ENCODE measurements at regions not wholly inside any gene's neighbourhood (a gene's known extent, or its start where the extent isn't known, plus 50 kb on each side); places are given as distances from the start of the nearest gene placed in this dataset.
"Not testable (repeated sequence)": the region's sequence is repeated elsewhere in the genome, so short reads cannot be mapped to it uniquely, and the experiment has no call there.

DNA sequence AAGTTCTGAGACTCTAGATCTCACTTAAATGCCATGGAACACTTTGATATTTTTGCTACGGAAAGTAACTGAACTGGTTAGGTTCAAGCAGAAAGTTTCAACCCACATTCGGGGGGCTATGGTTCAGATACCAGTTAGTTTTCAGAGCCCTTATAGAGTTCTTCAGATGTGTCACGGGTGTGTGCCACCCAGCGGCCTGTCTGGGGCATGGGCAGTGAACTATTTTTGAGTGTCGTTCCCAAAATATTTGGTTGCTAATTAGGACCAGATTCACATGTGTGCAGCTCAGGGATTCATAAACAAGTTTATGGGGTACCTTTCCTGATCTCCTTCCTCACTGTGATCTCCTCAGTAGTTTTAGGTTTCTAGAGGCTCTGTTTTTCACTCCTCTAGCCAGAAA, 271.9 kb downstream of the C7orf25 start:
- no peak for DNase-seq (ENCODE audit: low spot score)
- intact Hi-C loops (cut with DNase I): no loop called here

DNA sequence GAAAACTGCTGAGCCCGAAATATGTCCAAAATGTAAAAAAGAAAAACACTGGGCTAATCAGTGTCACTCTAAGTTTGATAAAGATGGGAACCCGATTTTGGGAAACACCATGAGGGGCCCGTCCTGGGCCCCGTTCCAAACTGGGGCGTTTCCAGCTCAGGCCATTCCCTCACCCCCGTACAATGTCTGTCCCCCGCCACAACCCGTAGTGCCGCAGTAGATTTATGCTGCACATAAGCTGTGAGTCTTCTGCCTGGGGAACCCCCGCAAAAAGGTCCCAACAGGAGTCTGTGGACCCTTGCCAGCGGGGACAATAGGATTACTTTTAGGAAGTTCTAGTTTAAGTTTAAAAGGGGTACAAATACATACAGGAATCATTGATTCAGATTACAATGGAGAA, 275.5 kb downstream of the C7orf25 start:
- DNase-seq (ENCODE audit: low spot score); intact Hi-C loops (cut with DNase I): not testable (repeated sequence)

DNA sequence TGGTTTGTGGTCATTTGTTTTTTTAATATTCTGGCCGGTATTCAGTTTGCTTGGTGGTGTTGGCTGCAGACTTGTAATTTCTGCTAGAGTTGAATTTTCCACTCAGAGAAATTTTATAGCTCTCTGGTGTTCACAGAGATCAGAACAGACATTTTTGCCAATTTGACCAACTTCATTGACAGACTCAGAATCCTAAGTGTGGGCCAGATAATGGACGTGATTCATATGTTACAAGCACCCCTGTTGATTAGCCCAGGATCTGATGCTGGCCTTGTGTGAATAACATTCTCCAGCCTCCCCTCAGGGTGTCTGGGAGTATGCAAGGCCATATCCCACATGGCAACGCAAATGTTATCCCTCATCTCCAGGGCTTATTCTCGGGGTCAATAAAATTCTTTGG, 283.8 kb downstream of the C7orf25 start:
- no peak for DNase-seq (ENCODE audit: low spot score)
- intact Hi-C loops (cut with DNase I): no loop called here

DNA sequence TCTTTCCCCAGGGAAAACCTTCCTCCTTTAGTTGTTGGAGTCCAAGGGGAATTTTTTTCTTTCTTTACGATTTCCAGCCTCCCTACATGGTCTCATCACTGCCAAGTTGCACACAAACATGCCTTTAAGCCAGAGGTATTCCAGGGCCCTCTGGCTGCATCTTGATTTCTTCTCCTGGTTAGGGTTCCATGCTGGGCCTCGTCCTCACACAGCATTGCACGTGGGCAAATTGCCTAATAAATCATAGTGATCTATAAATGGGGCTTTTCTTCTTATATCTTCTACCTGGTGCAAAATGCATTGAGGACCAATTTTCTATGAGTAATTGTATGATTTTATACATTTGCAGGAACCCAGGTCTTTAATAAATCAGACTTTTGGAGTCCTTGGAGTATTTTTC, 284.2 kb downstream of the C7orf25 start:
- intact Hi-C loops (cut with DNase I): no loop called here
- no peak for DNase-seq (ENCODE audit: low spot score)

DNA sequence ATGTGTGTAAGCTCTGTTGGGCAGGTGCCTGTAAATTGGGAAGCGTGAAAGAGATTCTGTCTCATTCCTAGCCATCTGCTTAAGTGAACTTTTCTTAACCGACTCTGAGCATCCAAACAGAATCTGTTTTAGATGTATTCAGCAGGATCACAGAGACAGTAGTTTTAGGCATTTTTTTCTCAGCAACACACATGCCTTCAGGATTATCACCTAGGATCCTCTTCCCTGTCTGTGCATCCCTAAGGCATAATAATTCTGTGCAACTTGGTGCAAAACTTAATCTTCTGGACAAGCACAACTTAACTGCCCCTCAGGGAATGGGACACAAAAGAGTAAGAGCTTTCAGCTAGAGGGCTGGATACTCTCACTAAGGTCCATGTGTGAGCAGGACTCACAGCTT, 284.8 kb downstream of the C7orf25 start:
- DNase-seq (ENCODE audit: low spot score): no peak
- intact Hi-C loops (cut with DNase I): no loop called here

DNA sequence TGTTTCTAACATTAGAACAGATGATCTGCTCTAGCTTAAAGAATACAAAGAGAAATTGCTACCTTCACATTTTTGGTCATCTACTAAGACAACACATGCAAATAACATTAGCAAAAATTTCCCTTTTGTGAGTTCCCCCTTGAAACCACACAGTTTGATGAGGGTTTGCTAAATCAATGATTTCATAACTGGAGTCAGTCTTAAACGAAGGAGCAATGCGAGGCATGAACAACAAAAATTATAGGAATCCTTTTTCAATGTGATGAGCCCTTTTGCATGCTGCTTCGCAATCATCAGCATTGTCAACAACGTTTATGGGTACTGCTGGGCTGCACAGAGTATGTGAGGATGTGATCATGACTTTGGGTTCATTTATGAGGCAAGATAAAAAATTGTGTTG, 286.4 kb downstream of the C7orf25 start:
- no peak for DNase-seq (ENCODE audit: low spot score)
- intact Hi-C loops (cut with DNase I): no loop called here

DNA sequence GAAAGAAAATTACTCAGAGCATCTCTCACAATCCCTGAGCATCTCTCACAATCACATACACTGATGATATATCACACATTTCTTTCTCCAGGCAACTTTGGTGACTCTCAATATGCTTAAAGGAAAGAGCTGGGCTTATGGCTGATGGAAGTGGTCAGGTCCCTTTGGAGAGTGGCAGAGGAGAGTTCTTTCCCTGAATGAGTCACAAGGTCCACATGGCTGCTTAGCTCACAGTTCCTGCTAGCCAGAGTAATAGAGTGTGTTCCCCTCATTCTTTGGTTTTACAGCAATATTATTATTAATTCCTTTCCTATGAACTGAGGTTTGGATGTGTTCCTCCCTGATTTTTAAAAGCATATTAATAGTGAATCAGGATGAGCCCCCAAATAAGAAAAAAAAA, 287.4 kb downstream of the C7orf25 start:
- intact Hi-C loops (cut with DNase I): no loop called here
- no peak for DNase-seq (ENCODE audit: low spot score)

DNA sequence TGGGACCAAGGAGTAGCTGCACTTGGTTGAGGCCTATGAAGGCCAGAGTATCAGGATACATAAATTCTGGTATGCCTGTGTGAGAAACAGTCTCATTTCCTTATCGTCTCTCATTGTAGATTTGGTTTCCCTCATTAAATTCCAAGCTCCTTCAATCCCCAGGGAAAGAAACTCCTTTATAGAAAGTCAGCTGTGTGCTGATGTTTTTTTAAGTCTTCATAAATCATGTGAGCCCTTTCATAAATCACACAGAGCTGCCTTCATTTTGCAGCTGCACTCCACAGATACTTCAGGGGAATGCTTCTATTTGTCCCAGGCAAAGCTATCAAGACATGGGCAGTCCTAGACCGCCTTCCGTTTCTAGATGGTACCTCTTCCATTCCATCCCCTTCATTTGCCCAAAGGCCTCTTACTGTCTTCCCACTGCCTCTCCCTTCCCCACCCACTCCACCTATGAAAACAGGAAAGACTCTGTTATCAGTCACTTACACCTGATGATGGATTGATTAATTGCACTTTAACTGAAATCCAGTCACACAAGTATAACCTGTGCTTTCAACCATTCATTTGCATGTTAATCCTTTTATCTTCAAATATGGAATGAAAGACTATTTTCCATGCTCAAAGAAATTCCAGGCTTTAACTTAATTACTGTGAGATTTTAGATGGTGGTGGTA, 290.2 kb downstream of the C7orf25 start:
- DNase-seq (ENCODE audit: low spot score): no peak
- intact Hi-C loops (cut with DNase I): no loop called here

DNA sequence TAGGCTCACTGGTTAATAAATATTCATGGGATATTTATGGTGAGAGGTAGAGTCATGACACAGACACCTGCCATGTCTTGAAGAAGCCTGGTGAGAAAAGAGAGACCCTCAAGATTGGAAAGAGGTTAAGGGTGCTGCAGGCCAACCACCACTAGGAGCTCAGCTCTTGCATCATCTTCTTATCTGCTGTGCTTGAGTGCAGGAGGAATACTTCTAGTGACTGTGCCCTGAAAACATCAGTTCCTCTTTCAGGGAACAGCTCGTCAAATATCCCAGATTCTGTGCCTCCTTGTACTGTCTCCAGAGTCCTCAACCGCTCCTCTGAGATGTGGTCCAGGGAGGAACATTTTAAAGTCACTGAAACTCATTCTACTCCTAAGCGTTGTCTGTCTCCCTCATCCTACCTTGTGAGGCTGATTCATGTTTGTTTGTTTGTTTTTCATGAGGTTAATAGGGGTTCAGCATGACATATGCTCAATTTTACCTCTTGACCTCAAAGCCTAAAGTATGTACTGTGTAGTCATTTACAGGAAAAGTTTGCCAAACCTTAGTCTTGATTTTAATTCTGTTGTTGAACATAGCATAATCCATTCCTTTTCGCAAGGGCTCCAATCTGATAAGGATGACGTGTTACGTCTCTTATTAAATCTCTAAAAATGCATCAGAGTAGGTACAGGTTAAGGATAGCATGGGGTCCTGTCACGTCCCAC, 293.1 kb downstream of the C7orf25 start:
- no peak for DNase-seq (ENCODE audit: low spot score)
- intact Hi-C loops (cut with DNase I): no loop called here

DNA sequence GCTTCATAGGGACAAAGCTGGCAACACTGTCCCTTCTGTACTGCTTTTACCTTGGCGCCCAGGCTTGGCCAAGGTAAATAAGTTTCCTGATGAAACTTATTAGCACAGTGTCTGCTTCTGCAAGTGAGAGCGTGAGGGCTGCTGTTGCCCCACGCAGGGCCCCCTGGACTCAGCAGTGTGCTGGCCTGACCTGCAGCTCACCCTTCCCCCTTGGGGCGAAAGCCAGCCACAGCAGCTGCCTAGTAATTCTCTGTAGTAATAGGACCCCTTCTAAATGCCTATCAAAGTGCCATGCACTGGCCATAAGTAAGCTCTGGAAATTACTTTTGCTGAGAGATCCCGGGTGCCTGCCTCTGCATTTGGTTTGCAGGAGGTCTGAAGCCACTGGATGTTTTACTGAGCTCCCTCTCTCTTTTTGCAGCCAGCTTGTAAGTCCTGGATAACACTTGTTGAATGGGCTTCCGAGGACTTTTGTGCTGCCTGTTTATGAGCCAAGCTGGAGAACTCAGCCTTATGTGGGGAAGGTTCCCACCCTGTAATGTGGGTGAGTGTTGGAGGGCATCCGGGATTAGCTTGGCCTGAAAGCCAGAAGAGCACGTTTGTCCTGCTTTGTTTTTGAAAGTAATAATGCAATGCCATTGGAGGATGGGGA, 293.9 kb downstream of the C7orf25 start:
- no peak for DNase-seq (ENCODE audit: low spot score)
- intact Hi-C loops (cut with DNase I): no loop called here

DNA sequence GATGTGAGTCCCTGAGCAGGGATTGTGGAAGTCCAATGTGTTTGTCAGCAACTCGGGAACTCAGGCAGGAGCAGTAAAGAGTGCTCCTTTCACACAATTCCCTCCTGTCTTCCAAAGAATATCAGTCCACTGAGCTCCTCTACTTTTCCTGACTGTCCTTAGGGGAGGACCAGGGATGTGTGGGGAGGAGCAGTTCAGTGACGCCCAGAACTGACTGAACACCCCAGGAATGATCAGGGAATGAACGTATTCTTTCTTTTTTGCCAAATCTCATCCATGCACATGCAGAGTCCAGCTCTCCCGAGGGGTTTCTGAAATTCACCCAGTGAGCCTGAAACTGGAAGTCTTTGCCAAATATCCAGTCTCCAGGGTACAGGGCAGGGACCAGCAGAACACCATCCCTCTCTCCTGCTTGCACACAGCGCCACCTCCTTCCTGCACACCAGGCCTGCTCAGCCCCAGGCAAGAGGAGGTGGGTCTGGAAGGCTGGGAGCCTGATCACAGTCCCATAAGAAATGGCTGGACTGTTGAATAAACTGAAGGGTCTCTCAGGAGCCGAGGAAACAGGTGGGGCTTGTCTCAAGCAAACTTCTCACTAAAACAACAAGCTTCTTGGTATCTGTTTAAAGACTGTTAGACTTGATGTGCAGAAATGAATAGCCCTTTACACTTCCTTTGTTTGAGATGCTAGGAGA, 294.7 kb downstream of the C7orf25 start:
- no peak for DNase-seq (ENCODE audit: low spot score)
- intact Hi-C loops (cut with DNase I): no loop called here

DNA sequence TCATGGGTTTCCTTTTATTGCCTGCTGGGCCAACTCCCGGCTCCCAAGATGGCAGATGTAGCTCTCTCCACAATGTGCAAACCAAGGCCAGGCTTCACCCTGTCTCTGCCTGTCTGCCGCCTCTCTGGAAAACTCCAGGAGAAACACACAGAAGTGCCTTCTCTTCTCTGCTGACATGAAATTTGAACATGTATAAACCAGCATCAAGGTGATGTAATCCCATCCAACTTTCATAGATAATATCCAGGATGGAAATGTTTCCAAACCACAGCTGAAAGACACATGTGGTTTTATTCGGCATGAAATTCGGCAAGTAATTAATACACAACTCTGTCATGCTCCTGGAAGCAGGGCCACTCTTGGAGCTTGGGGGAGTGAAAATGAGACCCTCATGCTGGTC, 297.2 kb downstream of the C7orf25 start:
- no peak for DNase-seq (ENCODE audit: low spot score)
- intact Hi-C loops (cut with DNase I): no loop called here

DNA sequence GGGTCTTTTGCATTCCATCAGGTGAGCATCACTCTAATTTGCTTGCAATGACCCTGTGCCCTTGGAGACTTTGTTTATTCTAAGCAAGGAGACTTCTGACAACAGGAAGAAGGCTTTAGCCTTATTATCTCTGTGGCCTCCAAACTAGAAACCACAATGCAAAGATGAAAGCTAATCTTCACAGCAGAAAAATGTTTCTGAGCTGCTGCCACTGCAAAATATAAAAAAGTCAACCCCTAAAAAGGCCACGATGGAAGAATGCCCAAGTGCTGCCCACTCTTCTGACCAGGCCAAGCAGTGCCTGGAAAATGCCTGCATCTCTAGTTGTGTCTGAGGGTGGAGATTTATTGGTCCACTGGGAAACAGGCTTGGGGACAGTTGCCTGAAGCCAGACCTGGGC, 299.9 kb downstream of the C7orf25 start:
- no peak for DNase-seq (ENCODE audit: low spot score)
- intact Hi-C loops (cut with DNase I): no loop called here

DNA sequence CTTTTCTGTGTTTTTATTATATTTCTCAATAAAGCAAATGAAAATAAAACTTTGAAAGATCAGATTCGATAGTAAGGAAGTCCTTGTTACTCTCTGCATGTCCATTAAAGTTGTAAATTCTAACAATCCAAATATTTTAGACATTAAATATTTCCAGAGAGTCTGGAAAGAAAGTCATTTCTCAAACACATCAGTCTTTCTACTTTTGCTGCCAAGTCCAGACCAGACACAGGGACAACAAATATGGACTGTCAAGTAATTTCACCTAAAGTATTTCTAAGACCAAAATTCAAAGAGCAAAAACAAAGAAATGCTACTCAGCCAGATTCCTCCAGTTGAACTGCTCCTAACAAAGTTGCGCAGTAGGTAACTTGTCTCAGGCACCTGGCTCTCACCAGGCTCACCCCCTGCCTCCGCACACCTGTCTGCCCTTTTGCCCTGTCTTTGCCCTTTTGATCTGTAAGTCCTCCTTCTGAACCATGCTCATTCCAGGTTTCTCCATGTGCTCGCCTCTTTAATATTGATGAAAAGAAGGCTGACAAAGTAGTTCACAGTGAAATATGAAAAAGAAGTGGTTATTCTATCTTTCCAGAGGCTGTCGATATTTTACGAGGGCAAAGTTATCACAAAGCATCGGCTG, 300.5 kb downstream of the C7orf25 start:
- DNase-seq (ENCODE audit: low spot score): no peak
- intact Hi-C loops (cut with DNase I): no loop called here

DNA sequence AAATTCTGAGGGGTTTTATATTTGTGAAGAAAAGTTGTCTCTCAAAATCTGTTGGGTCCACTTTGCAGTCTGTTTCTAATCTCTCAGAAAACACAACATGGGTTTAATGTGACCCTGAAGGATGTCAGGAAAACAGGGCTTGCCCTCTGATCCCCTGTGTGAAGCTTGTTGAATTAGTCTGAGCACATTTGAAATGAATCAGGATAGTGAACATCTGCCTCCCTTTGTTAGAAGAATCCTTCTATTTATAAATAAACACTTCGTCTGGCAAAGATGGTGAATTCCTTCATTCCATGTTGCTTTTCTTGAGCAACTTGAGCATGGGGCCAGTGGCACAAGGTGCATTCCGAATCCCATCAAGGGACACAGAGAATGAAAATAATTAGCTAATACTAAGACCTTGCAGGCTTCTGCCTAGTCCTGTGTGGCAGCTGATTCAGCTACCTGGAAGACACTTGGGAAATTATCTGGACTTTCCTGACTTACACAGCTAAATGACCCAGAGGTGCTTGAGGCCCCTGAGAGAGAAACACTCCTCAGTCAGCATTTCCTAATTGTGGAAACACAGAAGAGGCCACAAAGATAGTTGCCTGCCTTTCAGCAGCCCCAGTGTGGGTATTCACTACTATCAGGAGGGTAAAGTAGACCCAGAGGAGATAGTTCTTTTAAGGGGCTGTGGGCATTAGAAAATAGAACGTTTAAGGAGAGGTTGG, 305.5 kb downstream of the C7orf25 start:
- DNase-seq (ENCODE audit: low spot score): no peak

DNA sequence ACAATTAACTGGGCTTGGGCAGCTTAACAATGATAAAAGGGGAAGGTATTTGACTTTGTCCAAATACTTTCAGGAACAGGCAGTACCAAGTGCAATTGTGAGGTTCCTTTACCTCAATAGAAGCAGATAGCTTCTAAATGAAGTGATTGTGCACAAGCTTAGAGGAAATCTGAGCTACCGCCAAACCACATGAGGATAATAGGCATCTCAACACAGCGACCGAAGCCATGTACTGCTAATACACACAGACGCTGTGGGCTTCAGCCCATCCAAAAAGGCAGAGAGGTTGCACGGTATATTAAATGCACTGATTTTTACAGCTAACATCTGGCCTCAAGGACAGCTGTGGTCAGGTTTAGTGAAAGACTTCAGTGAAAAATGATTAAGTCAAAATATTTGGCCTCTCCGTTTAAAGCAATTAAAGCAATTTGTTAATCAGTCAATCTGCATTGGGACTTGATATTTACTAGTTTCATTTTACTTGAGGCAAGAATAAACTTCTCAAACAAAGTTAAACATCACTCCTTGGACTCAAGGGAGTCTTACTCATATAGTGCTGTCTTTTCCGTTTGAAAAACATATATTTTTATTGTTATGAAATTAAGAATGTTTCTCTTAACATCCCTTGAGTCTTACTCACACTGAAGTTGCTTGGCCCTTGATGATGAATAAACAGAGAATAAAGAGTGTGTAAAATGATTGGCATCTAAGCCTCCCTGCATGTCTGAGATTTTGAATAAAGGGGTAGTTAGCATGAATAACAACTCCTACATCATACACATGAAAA, 306.3 kb downstream of the C7orf25 start:
- intact Hi-C loops (cut with DNase I): no loop called here
- DNase-seq (ENCODE audit: low spot score): no peak

More for the DNA sequence above, 305.5 kb downstream of the C7orf25 start:
- intact Hi-C loops (cut with DNase I): no loop called here

DNA sequence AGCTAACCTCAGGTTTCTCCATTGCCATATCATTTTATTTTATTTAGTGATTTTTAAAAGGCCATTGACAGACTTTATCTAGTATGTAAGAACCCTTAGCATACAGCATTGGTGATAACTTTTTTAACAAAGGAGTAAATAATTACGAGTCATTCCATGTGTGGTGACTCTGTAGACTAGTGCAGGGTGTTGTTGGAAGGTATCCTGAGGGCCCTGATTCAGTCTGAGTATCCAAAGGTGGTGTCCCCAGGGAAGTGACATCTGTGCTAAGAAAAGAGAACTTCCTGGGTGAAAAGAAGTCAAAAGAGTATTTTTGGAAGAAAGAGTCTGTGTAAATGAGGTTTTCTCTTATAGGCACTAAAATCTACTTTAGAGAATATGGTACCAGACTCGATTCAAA, 308.4 kb downstream of the C7orf25 start:
- intact Hi-C loops (cut with DNase I): no loop called here
- no peak for DNase-seq (ENCODE audit: low spot score)

DNA sequence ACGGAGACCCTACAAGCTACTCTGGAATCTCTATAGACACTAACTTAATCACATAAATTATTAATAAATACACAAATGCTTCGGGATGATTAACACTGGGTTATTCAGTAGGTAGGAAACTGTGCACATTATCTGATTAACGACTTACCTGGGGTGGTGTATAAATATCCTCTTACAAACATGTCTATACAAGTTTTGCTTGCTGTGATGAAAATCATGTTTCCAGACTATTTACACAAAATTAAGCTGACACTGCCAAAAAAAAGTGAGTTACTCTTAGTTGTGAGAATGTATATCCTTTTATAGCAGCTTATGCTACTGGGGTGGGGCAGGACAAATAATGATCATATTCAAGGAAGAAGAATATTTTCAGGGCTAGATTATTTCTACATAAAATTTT, 314.6 kb downstream of the C7orf25 start:
- intact Hi-C loops (cut with DNase I): no loop called here
- no peak for DNase-seq (ENCODE audit: low spot score)

Data from posterior vena cava (tissue), 2 donors.